ENCODE measurements at regions not wholly inside any gene's neighbourhood (a gene's known extent, or its start where the extent isn't known, plus 50 kb on each side); places are given as distances from the start of the nearest gene placed in this dataset.

DNA sequence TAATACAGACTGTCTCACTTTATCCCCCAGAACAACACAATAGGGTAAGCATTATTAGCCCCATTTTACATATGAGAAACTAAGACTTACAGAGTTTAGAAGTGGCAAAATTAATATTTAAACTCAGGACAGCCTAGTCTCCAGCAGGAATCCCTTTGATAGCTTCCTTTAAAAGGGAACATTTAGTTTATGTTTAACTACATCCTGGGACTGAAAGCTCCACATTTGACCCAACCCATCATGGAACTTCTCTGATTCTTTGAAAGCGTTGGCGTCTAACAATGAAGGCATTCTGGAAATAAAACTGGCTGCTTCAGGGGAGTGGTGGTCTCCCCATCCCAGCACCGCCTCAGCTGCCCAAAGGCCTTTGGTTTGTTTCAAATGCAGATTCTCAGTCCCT lies 250.6 kb upstream of the NFIA start:
- no peak for TF ChIP-seq CTCF (IDR thresholded peaks at IDR 0.05)

DNA sequence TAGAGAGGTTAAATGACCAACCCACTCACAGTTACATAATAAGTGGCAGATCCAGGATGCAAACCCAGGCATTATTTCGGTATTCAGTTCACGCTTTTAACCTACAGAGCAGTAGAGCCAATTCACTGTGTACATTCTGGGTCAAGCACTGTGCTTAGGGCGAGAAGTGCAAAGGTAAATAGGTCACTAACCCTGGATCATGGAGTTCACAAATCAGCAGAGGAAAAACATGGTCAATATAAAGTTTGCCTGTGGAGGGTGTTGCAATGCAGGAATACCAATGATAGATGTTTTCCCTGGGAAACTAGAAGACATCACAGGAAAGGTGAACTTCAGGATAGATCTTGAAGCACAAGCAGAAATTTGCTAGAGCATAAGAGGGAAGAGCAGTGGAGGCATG lies 253.4 kb upstream of the NFIA start:
- no peaks in the 10 kb centered on the region for H3K27me3 ChIP-seq (ENCODE audit: control insufficient read depth, insufficient read depth, low read length)
- TF ChIP-seq CTCF (IDR thresholded peaks at IDR 0.05), result no peak
- H3K9me3 ChIP-seq (ENCODE audit: control insufficient read depth, low read length), result no peaks in the 10 kb centered on the region
- no peak overlapping the region for H3K9ac ChIP-seq
- H3K36me3 ChIP-seq (ENCODE audit: control insufficient read depth, insufficient read depth, low read length), result no peaks in the 10 kb centered on the region
- H3K79me2 ChIP-seq, result no peaks in the 10 kb centered on the region
- no peak overlapping the region for H3K4me3 ChIP-seq (ENCODE audit: low read depth, low read length)
- H3K4me2 ChIP-seq (ENCODE audit: low read length), result no peak overlapping the region
- H2AFZ ChIP-seq, result no peak overlapping the region
- H3K27ac ChIP-seq, result no peak overlapping the region
- no peaks in the 10 kb centered on the region for H3K4me1 ChIP-seq

More for the DNA sequence above, 250.6 kb upstream of the NFIA start:
- Histone ChIP-seq H3K9me3 (ENCODE audit: control insufficient read depth, low read length) (no peaks in the 10 kb centered on the region), H3K4me2 (ENCODE audit: low read length) (no peak overlapping the region), H3K9ac (no peak overlapping the region), H3K27me3 (ENCODE audit: control insufficient read depth, insufficient read depth, low read length) (no peaks in the 10 kb centered on the region), H3K79me2 (no peaks in the 10 kb centered on the region), H3K36me3 (ENCODE audit: control insufficient read depth, insufficient read depth, low read length) (no peaks in the 10 kb centered on the region), H3K4me3 (ENCODE audit: low read depth, low read length) (no peak overlapping the region), H2AFZ (no peak overlapping the region), H3K27ac (no peak overlapping the region), H3K4me1 (no peaks in the 10 kb centered on the region)

DNA sequence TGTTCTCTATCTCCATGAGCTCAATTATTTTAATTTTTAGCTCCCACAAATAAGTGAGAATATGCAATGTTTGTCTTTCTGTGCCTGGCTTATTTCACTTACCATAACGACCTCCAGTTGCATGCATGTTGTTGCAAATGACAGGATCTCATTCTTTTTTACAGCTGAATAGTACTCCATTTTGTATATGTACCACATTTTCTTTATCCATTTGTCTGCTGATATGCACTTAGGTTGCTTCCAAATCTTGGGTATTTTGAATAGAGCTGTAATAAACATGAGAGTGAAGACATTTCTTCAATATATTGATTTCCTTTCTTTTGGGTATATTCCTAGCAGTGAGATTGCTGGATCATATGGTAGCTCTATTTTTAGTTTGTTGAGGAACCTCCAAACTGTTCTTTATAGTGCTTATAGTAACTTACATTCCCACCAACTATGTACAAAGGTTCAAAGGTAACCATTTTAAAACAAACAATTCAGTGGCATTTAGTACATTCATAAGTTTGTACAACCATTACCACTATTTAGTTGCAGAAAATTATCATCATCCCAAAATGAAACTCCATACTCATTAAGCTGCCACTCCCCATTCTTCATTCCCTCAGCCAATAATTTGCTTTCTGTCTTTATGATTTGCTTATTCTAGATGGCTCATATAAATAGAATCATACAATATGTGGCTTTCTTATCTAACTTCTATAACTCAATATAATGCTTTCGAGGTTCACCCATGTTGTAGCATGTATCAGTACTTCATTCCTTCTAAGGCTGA lies 255.9 kb upstream of the NFIA start:
- no peaks in the 10 kb centered on the region for H3K9me3 ChIP-seq (ENCODE audit: control insufficient read depth, low read length)
- H2AFZ ChIP-seq, result no peak overlapping the region
- TF ChIP-seq CTCF (IDR thresholded peaks at IDR 0.05), result no peak
- no peak overlapping the region for H3K27ac ChIP-seq
- no peaks in the 10 kb centered on the region for H3K27me3 ChIP-seq (ENCODE audit: control insufficient read depth, insufficient read depth, low read length)
- no peak overlapping the region for H3K9ac ChIP-seq
- no peaks in the 10 kb centered on the region for H3K79me2 ChIP-seq
- H3K36me3 ChIP-seq (ENCODE audit: control insufficient read depth, insufficient read depth, low read length), result no peaks in the 10 kb centered on the region
- no peaks in the 10 kb centered on the region for H3K4me1 ChIP-seq
- no peak overlapping the region for H3K4me2 ChIP-seq (ENCODE audit: low read length)
- H3K4me3 ChIP-seq (ENCODE audit: low read depth, low read length), result no peak overlapping the region

GRCh38 chr1:60825593-60825992 lies 256.8 kb upstream of the NFIA start:
- Histone ChIP-seq H3K9ac (no peak overlapping the region), H3K4me3 (ENCODE audit: low read depth, low read length) (no peak overlapping the region), H3K27ac (no peak overlapping the region), H3K36me3 (ENCODE audit: control insufficient read depth, insufficient read depth, low read length) (no peaks in the 10 kb centered on the region), H3K79me2 (no peaks in the 10 kb centered on the region), H3K27me3 (ENCODE audit: control insufficient read depth, insufficient read depth, low read length) (no peaks in the 10 kb centered on the region), H3K9me3 (ENCODE audit: control insufficient read depth, low read length) (no peaks in the 10 kb centered on the region), H2AFZ (no peak overlapping the region), H3K4me1 (no peaks in the 10 kb centered on the region), H3K4me2 (ENCODE audit: low read length) (no peak overlapping the region)
- no peak for TF ChIP-seq CTCF (IDR thresholded peaks at IDR 0.05)

- Histone ChIP-seq H3K9ac (no peak overlapping the region), H3K4me2 (ENCODE audit: low read length) (no peak overlapping the region), H3K27me3 (ENCODE audit: control insufficient read depth, insufficient read depth, low read length) (no peaks in the 10 kb centered on the region), H3K27ac (no peak overlapping the region), H2AFZ (no peak overlapping the region), H3K9me3 (ENCODE audit: control insufficient read depth, low read length) (no peaks in the 10 kb centered on the region), H3K36me3 (ENCODE audit: control insufficient read depth, insufficient read depth, low read length) (no peaks in the 10 kb centered on the region), H3K79me2 (no peaks in the 10 kb centered on the region), H3K4me3 (ENCODE audit: low read depth, low read length) (no peak overlapping the region), H3K4me1 (no peaks in the 10 kb centered on the region)
- TF ChIP-seq CTCF (IDR thresholded peaks at IDR 0.05), result no peak
Measured at GRCh38 chr1:60823151-60823550, 259.2 kb upstream of the NFIA start.
